Liver (tissue), 1 donor: ENCODE measurements at regions not wholly inside any gene's neighbourhood (a gene's known extent, or its start where the extent isn't known, plus 50 kb on each side); places are given as distances from the start of the nearest gene placed in this dataset.

Experiments used
- YY1 ChIP-seq: IDR thresholded peaks from 2 replicates; pipeline ENCODE4 v1.6.1; 2016; ENCODE audit warnings: antibody characterized with exemption, mild to moderate bottlenecking
- TF ChIP-seq, protein P1 (sequence below): IDR thresholded peaks from 2 replicates; pipeline ENCODE4 v1.6.1; 2016; ENCODE audit warnings: antibody characterized with exemption
- TF ChIP-seq, protein P2 (sequence below): IDR thresholded peaks from 2 replicates; pipeline ENCODE4 v1.6.1; 2016; ENCODE audit warnings: antibody characterized with exemption

DNA sequence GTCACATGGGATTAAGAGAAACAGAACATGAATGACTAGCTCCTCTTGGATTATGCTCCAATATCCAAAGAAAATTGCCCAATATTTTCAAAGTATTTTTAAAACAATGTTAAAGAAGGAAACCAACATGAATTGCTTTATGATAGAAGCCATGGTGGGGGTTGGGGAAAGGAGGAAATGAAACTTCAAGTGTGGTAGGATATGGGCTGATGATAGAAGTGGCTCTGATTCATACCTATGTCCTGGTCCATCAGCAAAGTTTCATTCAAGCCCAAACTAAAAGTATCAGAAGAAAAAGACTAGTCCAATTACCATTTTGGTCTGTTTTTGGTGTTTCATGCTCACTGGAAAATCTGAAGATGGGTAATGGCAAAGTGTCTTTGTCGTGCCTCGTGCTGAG lies 104.2 kb upstream of the PROX1 start:
- TF ChIP-seq, protein P1, sequence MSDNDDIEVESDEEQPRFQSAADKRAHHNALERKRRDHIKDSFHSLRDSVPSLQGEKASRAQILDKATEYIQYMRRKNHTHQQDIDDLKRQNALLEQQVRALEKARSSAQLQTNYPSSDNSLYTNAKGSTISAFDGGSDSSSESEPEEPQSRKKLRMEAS: no peak
- no peak for TF ChIP-seq YY1
- TF ChIP-seq, protein P2, sequence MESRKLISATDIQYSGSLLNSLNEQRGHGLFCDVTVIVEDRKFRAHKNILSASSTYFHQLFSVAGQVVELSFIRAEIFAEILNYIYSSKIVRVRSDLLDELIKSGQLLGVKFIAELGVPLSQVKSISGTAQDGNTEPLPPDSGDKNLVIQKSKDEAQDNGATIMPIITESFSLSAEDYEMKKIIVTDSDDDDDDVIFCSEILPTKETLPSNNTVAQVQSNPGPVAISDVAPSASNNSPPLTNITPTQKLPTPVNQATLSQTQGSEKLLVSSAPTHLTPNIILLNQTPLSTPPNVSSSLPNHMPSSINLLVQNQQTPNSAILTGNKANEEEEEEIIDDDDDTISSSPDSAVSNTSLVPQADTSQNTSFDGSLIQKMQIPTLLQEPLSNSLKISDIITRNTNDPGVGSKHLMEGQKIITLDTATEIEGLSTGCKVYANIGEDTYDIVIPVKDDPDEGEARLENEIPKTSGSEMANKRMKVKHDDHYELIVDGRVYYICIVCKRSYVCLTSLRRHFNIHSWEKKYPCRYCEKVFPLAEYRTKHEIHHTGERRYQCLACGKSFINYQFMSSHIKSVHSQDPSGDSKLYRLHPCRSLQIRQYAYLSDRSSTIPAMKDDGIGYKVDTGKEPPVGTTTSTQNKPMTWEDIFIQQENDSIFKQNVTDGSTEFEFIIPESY: no peak
